Endothelial cell of umbilical vein (primary cell): ENCODE measurements at regions not wholly inside any gene's neighbourhood (a gene's known extent, or its start where the extent isn't known, plus 50 kb on each side); places are given as distances from the start of the nearest gene placed in this dataset.

Source experiments
- BruUV-seq: library from RNA; stranded (reverse); fragments of 400-500 nt; replicated peaks from 2 replicates; lab custom pipeline; 2021; lab: Mats Ljungman, UMichigan
- CTCF ChIA-PET: fragments of 300-600, 350-600 bp; sonication (Branson Sonifier 250); formaldehyde crosslinking; loops from one replicate; lab custom pipeline; 2021; ENCODE audit warnings: antibody characterized with exemption, inconsistent platforms; lab: Charles Lee
- POLR2A ChIA-PET: fragments of 300-600, 350-600 bp; sonication (Branson Sonifier 250); formaldehyde crosslinking; loops from one replicate; lab custom pipeline; 2021; ENCODE audit warnings: antibody characterized with exemption, inconsistent platforms; lab: Charles Lee
- DNase-seq: peaks from one replicate; pipeline ENCODE4 v3.0.0-alpha.2; 2011; ENCODE audit warnings: low read depth, low spot score
- FAIRE-seq: peaks from 2 replicates; lab custom pipeline; 2011; peaks lifted over from hg19 to GRCh38; lab: Jason Lieb, UNC
- H2AFZ ChIP-seq: 2 replicates; pipeline ENCODE4 v1.6.0; 2012; ENCODE audit warnings: low read depth, low read length, control low read depth, inconsistent platforms
- H3K27ac ChIP-seq: 2 replicates; pipeline ENCODE4 v1.5.1; 2011; ENCODE audit warnings: low read depth, mild to moderate bottlenecking, control low read depth, low read length, moderate library complexity; ENCODE audit not compliant: insufficient read depth
- H3K27me3 ChIP-seq, 2 experiments: 2 replicates each; pipeline versions ENCODE4 v1.6.0 to v1.6.1; 2011; ENCODE audit warnings: low read length in 2 of 2, mixed read lengths in 1 of 2; ENCODE audit not compliant: control insufficient read depth in 2 of 2, insufficient read depth in 2 of 2
- H3K36me3 ChIP-seq, 2 experiments: 2 replicates in 1 of 2; 3 replicates in 1 of 2; pipeline ENCODE4 v1.5.1; 2011; ENCODE audit warnings: low read length in 2 of 2, mild to moderate bottlenecking in 1 of 2, moderate library complexity in 1 of 2; ENCODE audit not compliant: control insufficient read depth in 2 of 2, insufficient read depth in 2 of 2; ENCODE audit errors: extremely low read depth in 1 of 2
- H3K4me1 ChIP-seq: 3 replicates; pipeline ENCODE4 v1.5.1; 2011; ENCODE audit warnings: mild to moderate bottlenecking, low read length; ENCODE audit not compliant: control insufficient read depth, insufficient read depth; ENCODE audit errors: extremely low read depth
- H3K4me2 ChIP-seq: 2 replicates; pipeline ENCODE4 v1.6.1; 2011; ENCODE audit warnings: low read length, control low read depth, mixed read lengths; ENCODE audit not compliant: insufficient read depth
- H3K4me3 ChIP-seq, 3 experiments: fragments of 200-600 bp in 1 of 3; sonication (generic), shearing (Covaris generic) in 1 of 3; replicated peaks in 1 of 3; 2 replicates each; pipeline ENCODE4 v1.5.1; 2011 to 2016; ENCODE audit warnings: control low read depth in 3 of 3, low read length in 3 of 3, mild to moderate bottlenecking in 2 of 3, inconsistent platforms in 1 of 3, low read depth in 1 of 3, moderate library complexity in 1 of 3; ENCODE audit not compliant: insufficient read depth in 1 of 3
- H3K79me2 ChIP-seq: 2 replicates; pipeline ENCODE4 v1.6.0; 2012; ENCODE audit warnings: low read length, inconsistent platforms; ENCODE audit not compliant: control insufficient read depth, insufficient read depth
- H3K9ac ChIP-seq: replicated peaks from 2 replicates; pipeline ENCODE3; 2011; ENCODE audit warnings: low read length, control low read depth; ENCODE audit not compliant: insufficient read depth; ENCODE audit errors: extremely low read depth
- H3K9me1 ChIP-seq: replicated peaks from 3 replicates; pipeline ENCODE4 v1.6.0; 2011; ENCODE audit warnings: mild to moderate bottlenecking, low read length; ENCODE audit not compliant: control insufficient read depth, insufficient read depth; ENCODE audit errors: extremely low read depth
- H3K9me3 ChIP-seq: replicated peaks from 2 replicates; pipeline ENCODE4 v1.5.1; 2012; ENCODE audit warnings: low read length, inconsistent platforms; ENCODE audit not compliant: control insufficient read depth, insufficient read depth
- H4K20me1 ChIP-seq: replicated peaks from 2 replicates; pipeline ENCODE3; 2011; ENCODE audit warnings: mild to moderate bottlenecking, low read length; ENCODE audit not compliant: control insufficient read depth, insufficient read depth; ENCODE audit errors: extremely low read depth
- EZH2 ChIP-seq: IDR thresholded peaks from 2 replicates; pipeline ENCODE4 v1.6.1; 2012; ENCODE audit warnings: borderline replicate concordance, low read depth, mild to moderate bottlenecking, moderate library complexity, low read length, inconsistent platforms; ENCODE audit not compliant: severe bottlenecking
- FOS ChIP-seq: IDR thresholded peaks from 2 replicates; pipeline ENCODE4 v1.6.1; 2011; ENCODE audit warnings: mild to moderate bottlenecking, low read length, moderate library complexity, borderline replicate concordance; ENCODE audit not compliant: insufficient read depth
- GATA2 ChIP-seq: IDR thresholded peaks from 2 replicates; pipeline ENCODE4 v1.7.0; 2011; ENCODE audit warnings: low read depth, mild to moderate bottlenecking, moderate library complexity, mixed read lengths, low read length; ENCODE audit not compliant: insufficient read length, insufficient read depth
- JUN ChIP-seq: IDR thresholded peaks from 2 replicates; pipeline ENCODE4 v1.6.1; 2011; ENCODE audit warnings: borderline replicate concordance, low read depth; ENCODE audit not compliant: insufficient read length, insufficient read depth
- MAX ChIP-seq: IDR thresholded peaks from 2 replicates; pipeline ENCODE4 v1.6.1; 2011; ENCODE audit not compliant: insufficient read depth, insufficient read length
- MYC ChIP-seq: IDR thresholded peaks from one replicate; pipeline ENCODE4 v1.6.1; 2011; ENCODE audit warnings: mild to moderate bottlenecking, low read depth, low read length
- POLR2A ChIP-seq: IDR thresholded peaks from 2 replicates; pipeline ENCODE4 v1.6.1; 2012; ENCODE audit warnings: low read depth, mild to moderate bottlenecking, control low read depth, low read length
- POLR2AphosphoS5 ChIP-seq: IDR thresholded peaks from 2 replicates; pipeline ENCODE4 v1.6.1; 2012; ENCODE audit warnings: low read depth, mild to moderate bottlenecking, control low read depth, low read length, moderate library complexity; ENCODE audit not compliant: insufficient read depth
- dilution Hi-C: fragments of 300-500 bp; cut with MboI; formaldehyde crosslinking; loops from one replicate; pipeline ENCODE4 v1.15.0; 2019; ENCODE audit warnings: low sequenced_read_pairs; ENCODE audit not compliant: extremely low pct_ligation_motif_present
- intact Hi-C: fragments of 100-400 bp; cut with micrococcal nuclease; formaldehyde crosslinking; loops from one replicate; pipeline ENCODE4 v1.10.0; 2022

DNA sequence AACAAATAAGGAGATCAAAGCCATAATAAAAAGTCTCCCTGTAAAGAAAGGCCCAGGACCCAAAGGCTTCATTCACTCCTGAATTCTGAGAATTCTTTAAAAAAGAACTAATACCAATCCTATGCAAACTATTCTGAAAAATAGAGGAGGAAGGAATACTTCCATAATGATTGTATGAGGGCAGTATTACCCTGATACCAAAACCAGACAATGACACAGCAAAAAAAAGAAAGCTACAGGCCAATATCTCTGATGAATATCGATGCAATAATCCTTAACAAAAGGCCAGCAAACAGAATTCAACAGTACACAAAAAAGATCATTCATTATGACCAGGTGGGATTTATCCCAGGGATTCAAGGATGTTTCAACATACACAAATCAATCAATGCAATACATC is 457.8 kb upstream of the FBXO33 start:
- BruUV-seq, result no TSS peak
- FAIRE-seq (no peak), DNase-seq (no peak)
- Histone ChIP-seq H3K27ac (no peak overlapping the region), H3K9ac (no peak overlapping the region), H4K20me1 (no peaks in the 10 kb centered on the region), H3K79me2 (no peaks in the 10 kb centered on the region), H3K4me1 (no peaks in the 10 kb centered on the region), H2AFZ (no peak overlapping the region), H3K27me3 (no peaks in the 10 kb centered on the region), H3K4me2 (no peak overlapping the region), H3K9me1 (no peaks in the 10 kb centered on the region), H3K4me3 (no peak overlapping the region), H3K36me3 (no peaks in the 10 kb centered on the region), H3K9me3 (peaks cover 3% of the 10 kb centered on the region)
- TF ChIP-seq POLR2A, result no peak
- no peak for TF ChIP-seq MAX
- CTCF ChIA-PET, result no interaction called here
- intact Hi-C loops, result no loop called here
- POLR2A ChIA-PET, result no interaction called here
- dilution Hi-C loops, result no loop called here

DNA sequence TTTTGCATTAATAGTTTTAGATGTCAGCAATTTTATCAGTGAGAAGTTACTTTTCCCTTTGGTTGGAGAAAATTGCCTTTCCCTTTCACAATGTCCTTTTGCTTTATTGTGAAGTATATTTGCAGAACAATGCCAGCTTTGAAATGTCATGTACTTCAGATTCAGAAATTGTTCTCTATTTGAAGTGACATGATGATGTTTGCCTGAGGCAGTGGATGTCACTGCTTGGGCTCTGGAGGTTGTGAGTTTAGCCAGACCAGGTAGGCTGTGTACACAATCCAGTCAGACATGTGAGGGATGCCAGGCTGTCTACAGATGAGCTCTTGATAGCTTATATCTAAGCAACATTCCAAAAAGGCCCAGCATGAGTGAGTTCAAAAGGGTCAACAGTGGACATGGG is 451.9 kb upstream of the FBXO33 start:
- TF ChIP-seq MAX (no peak), GATA2 (no peak), POLR2AphosphoS5 (no peak), POLR2A (no peak), MYC (no peak), EZH2 (no peak), JUN (no peak), FOS (no peak)
- intact Hi-C loops, result no loop called here
- H3K4me2 ChIP-seq, result no peak overlapping the region
- H3K27ac ChIP-seq, result no peak overlapping the region
- H2AFZ ChIP-seq, result no peak overlapping the region
- ChIA-PET CTCF (no interaction called here), POLR2A (no interaction called here)
- no peak overlapping the region for H3K9ac ChIP-seq
- no peaks in the 10 kb centered on the region for H4K20me1 ChIP-seq
- no peak for FAIRE-seq
- BruUV-seq, result no TSS peak
- H3K9me1 ChIP-seq, result no peaks in the 10 kb centered on the region
- H3K9me3 ChIP-seq, result peaks cover 6% of the 10 kb centered on the region
- H3K79me2 ChIP-seq, result no peaks in the 10 kb centered on the region
- H3K27me3 ChIP-seq, result no peaks in the 10 kb centered on the region
- no peak for DNase-seq
- no peaks in the 10 kb centered on the region for H3K4me1 ChIP-seq
- dilution Hi-C loops, result no loop called here
- no peaks in the 10 kb centered on the region for H3K36me3 ChIP-seq
- no peak overlapping the region for H3K4me3 ChIP-seq
